Endothelial cell of umbilical vein (primary cell): ENCODE measurements at regions not wholly inside any gene's neighbourhood (a gene's known extent, or its start where the extent isn't known, plus 50 kb on each side); places are given as distances from the start of the nearest gene placed in this dataset.

Experiments
- BruUV-seq: library from RNA; stranded (reverse); fragments of 400-500 nt; replicated peaks from 2 replicates; lab custom pipeline; 2021; lab: Mats Ljungman, UMichigan
- CTCF ChIA-PET: fragments of 300-600, 350-600 bp; sonication (Branson Sonifier 250); formaldehyde crosslinking; loops from one replicate; lab custom pipeline; 2021; ENCODE audit warnings: antibody characterized with exemption, inconsistent platforms; lab: Charles Lee
- POLR2A ChIA-PET: fragments of 300-600, 350-600 bp; sonication (Branson Sonifier 250); formaldehyde crosslinking; loops from one replicate; lab custom pipeline; 2021; ENCODE audit warnings: antibody characterized with exemption, inconsistent platforms; lab: Charles Lee
- DNase-seq: peaks from one replicate; pipeline ENCODE4 v3.0.0-alpha.2; 2011; ENCODE audit warnings: low read depth, low spot score
- FAIRE-seq: peaks from 2 replicates; lab custom pipeline; 2011; peaks lifted over from hg19 to GRCh38; lab: Jason Lieb, UNC
- H2AFZ ChIP-seq: 2 replicates; pipeline ENCODE4 v1.6.0; 2012; ENCODE audit warnings: low read depth, low read length, control low read depth, inconsistent platforms
- H3K27ac ChIP-seq: 2 replicates; pipeline ENCODE4 v1.5.1; 2011; ENCODE audit warnings: low read depth, mild to moderate bottlenecking, control low read depth, low read length, moderate library complexity; ENCODE audit not compliant: insufficient read depth
- H3K27me3 ChIP-seq, 2 experiments: 2 replicates each; pipeline versions ENCODE4 v1.6.0 to v1.6.1; 2011; ENCODE audit warnings: low read length in 2 of 2, mixed read lengths in 1 of 2; ENCODE audit not compliant: control insufficient read depth in 2 of 2, insufficient read depth in 2 of 2
- H3K36me3 ChIP-seq, 2 experiments: 2 replicates in 1 of 2; 3 replicates in 1 of 2; pipeline ENCODE4 v1.5.1; 2011; ENCODE audit warnings: low read length in 2 of 2, mild to moderate bottlenecking in 1 of 2, moderate library complexity in 1 of 2; ENCODE audit not compliant: control insufficient read depth in 2 of 2, insufficient read depth in 2 of 2; ENCODE audit errors: extremely low read depth in 1 of 2
- H3K4me1 ChIP-seq: 3 replicates; pipeline ENCODE4 v1.5.1; 2011; ENCODE audit warnings: mild to moderate bottlenecking, low read length; ENCODE audit not compliant: control insufficient read depth, insufficient read depth; ENCODE audit errors: extremely low read depth
- H3K4me2 ChIP-seq: 2 replicates; pipeline ENCODE4 v1.6.1; 2011; ENCODE audit warnings: low read length, control low read depth, mixed read lengths; ENCODE audit not compliant: insufficient read depth
- H3K4me3 ChIP-seq, 3 experiments: fragments of 200-600 bp in 1 of 3; sonication (generic), shearing (Covaris generic) in 1 of 3; replicated peaks in 1 of 3; 2 replicates each; pipeline ENCODE4 v1.5.1; 2011 to 2016; ENCODE audit warnings: control low read depth in 3 of 3, low read length in 3 of 3, mild to moderate bottlenecking in 2 of 3, inconsistent platforms in 1 of 3, low read depth in 1 of 3, moderate library complexity in 1 of 3; ENCODE audit not compliant: insufficient read depth in 1 of 3
- H3K79me2 ChIP-seq: 2 replicates; pipeline ENCODE4 v1.6.0; 2012; ENCODE audit warnings: low read length, inconsistent platforms; ENCODE audit not compliant: control insufficient read depth, insufficient read depth
- H3K9ac ChIP-seq: replicated peaks from 2 replicates; pipeline ENCODE3; 2011; ENCODE audit warnings: low read length, control low read depth; ENCODE audit not compliant: insufficient read depth; ENCODE audit errors: extremely low read depth
- H3K9me1 ChIP-seq: replicated peaks from 3 replicates; pipeline ENCODE4 v1.6.0; 2011; ENCODE audit warnings: mild to moderate bottlenecking, low read length; ENCODE audit not compliant: control insufficient read depth, insufficient read depth; ENCODE audit errors: extremely low read depth
- H3K9me3 ChIP-seq: replicated peaks from 2 replicates; pipeline ENCODE4 v1.5.1; 2012; ENCODE audit warnings: low read length, inconsistent platforms; ENCODE audit not compliant: control insufficient read depth, insufficient read depth
- H4K20me1 ChIP-seq: replicated peaks from 2 replicates; pipeline ENCODE3; 2011; ENCODE audit warnings: mild to moderate bottlenecking, low read length; ENCODE audit not compliant: control insufficient read depth, insufficient read depth; ENCODE audit errors: extremely low read depth
- CTCF ChIP-seq, 2 donors: IDR thresholded peaks; 1 replicate in 1 of 2; 2 replicates in 1 of 2; pipeline ENCODE4 v1.5.1; 2011; ENCODE audit warnings: low read length in 2 of 2, mild to moderate bottlenecking in 2 of 2, moderate library complexity in 2 of 2, control low read depth in 1 of 2, inconsistent platforms in 1 of 2, low read depth in 1 of 2; ENCODE audit not compliant: insufficient read depth in 1 of 2; ENCODE audit errors: extremely low read depth in 1 of 2
- EZH2 ChIP-seq: IDR thresholded peaks from 2 replicates; pipeline ENCODE4 v1.6.1; 2012; ENCODE audit warnings: borderline replicate concordance, low read depth, mild to moderate bottlenecking, moderate library complexity, low read length, inconsistent platforms; ENCODE audit not compliant: severe bottlenecking
- FOS ChIP-seq: IDR thresholded peaks from 2 replicates; pipeline ENCODE4 v1.6.1; 2011; ENCODE audit warnings: mild to moderate bottlenecking, low read length, moderate library complexity, borderline replicate concordance; ENCODE audit not compliant: insufficient read depth
- GATA2 ChIP-seq: IDR thresholded peaks from 2 replicates; pipeline ENCODE4 v1.7.0; 2011; ENCODE audit warnings: low read depth, mild to moderate bottlenecking, moderate library complexity, mixed read lengths, low read length; ENCODE audit not compliant: insufficient read length, insufficient read depth
- JUN ChIP-seq: IDR thresholded peaks from 2 replicates; pipeline ENCODE4 v1.6.1; 2011; ENCODE audit warnings: borderline replicate concordance, low read depth; ENCODE audit not compliant: insufficient read length, insufficient read depth
- MAX ChIP-seq: IDR thresholded peaks from 2 replicates; pipeline ENCODE4 v1.6.1; 2011; ENCODE audit not compliant: insufficient read depth, insufficient read length
- MYC ChIP-seq: IDR thresholded peaks from one replicate; pipeline ENCODE4 v1.6.1; 2011; ENCODE audit warnings: mild to moderate bottlenecking, low read depth, low read length
- POLR2A ChIP-seq: IDR thresholded peaks from 2 replicates; pipeline ENCODE4 v1.6.1; 2012; ENCODE audit warnings: low read depth, mild to moderate bottlenecking, control low read depth, low read length
- POLR2AphosphoS5 ChIP-seq: IDR thresholded peaks from 2 replicates; pipeline ENCODE4 v1.6.1; 2012; ENCODE audit warnings: low read depth, mild to moderate bottlenecking, control low read depth, low read length, moderate library complexity; ENCODE audit not compliant: insufficient read depth
- dilution Hi-C: fragments of 300-500 bp; cut with MboI; formaldehyde crosslinking; loops from one replicate; pipeline ENCODE4 v1.15.0; 2019; ENCODE audit warnings: low sequenced_read_pairs; ENCODE audit not compliant: extremely low pct_ligation_motif_present
- intact Hi-C: fragments of 100-400 bp; cut with micrococcal nuclease; formaldehyde crosslinking; loops from one replicate; pipeline ENCODE4 v1.10.0; 2022

DNA sequence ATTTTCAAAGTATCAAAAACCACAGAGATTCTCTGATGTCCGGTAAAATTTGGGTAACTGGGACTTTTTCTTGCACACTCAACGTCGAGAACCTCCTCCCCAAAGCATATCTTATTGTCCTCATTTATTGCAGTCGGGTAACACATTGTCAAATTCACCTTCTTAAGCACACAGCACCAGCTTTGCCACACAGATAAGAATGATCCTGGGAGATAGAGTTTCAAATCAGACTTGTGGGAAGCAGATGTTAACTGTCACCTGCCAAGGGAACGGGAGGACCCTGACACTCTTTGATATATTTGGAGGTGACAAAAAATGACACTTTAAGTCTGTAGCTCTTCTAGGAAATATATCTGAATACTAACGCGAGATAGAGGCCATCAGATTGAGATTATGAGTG lies 282.1 kb upstream of the BMP2 start:
- Histone ChIP-seq H3K27me3 (peaks cover 0 to 3% of the 10 kb centered on the region in 2 experiments), H3K9ac (no peak overlapping the region), H3K4me2 (no peak overlapping the region), H3K9me3 (no peaks in the 10 kb centered on the region), H3K79me2 (no peaks in the 10 kb centered on the region), H2AFZ (no peak overlapping the region), H3K9me1 (no peaks in the 10 kb centered on the region), H3K4me1 (no peaks in the 10 kb centered on the region), H3K27ac (no peak overlapping the region), H3K4me3 (no peak overlapping the region), H3K36me3 (no peaks in the 10 kb centered on the region), H4K20me1 (no peaks in the 10 kb centered on the region)
- dilution Hi-C loops: no loop called here
- TF ChIP-seq MYC (no peak), POLR2A (no peak), MAX (no peak), JUN (no peak), POLR2AphosphoS5 (no peak), EZH2 (no peak), FOS (no peak), CTCF (IDR thresholded peaks at IDR 0.05; ENCODE audit: extremely low read depth in 1 of 2, insufficient read depth in 1 of 2, low read depth in 1 of 2, low read length in 2 of 2) (no peak), GATA2 (no peak)
- FAIRE-seq (no peak), DNase-seq (no peak)
- ChIA-PET CTCF (no interaction called here), POLR2A (no interaction called here)
- no TSS peak for BruUV-seq
- intact Hi-C loops: no loop called here
